GM21360 (cell line): ENCODE measurements at regions not wholly inside any gene's neighbourhood (a gene's known extent, or its start where the extent isn't known, plus 50 kb on each side); places are given as distances from the start of the nearest gene placed in this dataset.

Source experiments
- ATAC-seq: cut with Tn5 transposase; IDR thresholded peaks from one replicate; pipeline ENCODE4 v1.9.1; 2021; ENCODE audit warnings: mild to moderate bottlenecking, moderate library complexity; ENCODE audit not compliant: unreplicated experiment

- ATAC-seq, result no peak
Observed at GRCh38 chrX:39645178-39645895, 452.4 kb downstream of the BCOR start.

GRCh38 chrX:39648548-39649254, 449.1 kb downstream of the BCOR start:
- ATAC-seq, result no peak

GRCh38 chrX:39650768-39651347, 446.9 kb downstream of the BCOR start:
- ATAC-seq, result no peak

- ATAC-seq, result no peak
Observed at GRCh38 chrX:39652336-39652735, 445.4 kb downstream of the BCOR start.

- ATAC-seq, result no peak
Observed at GRCh38 chrX:39653691-39654090, 444.1 kb downstream of the BCOR start.

GRCh38 chrX:39654183-39654925, 443.4 kb downstream of the BCOR start:
- no peak for ATAC-seq

- ATAC-seq, result no peak
Observed at GRCh38 chrX:39654952-39655351, 442.8 kb downstream of the BCOR start.

- no peak for ATAC-seq
Observed at GRCh38 chrX:39661116-39661907, 436.4 kb downstream of the BCOR start.

- ATAC-seq, result no peak
Observed at GRCh38 chrX:39665830-39666518, 431.8 kb downstream of the BCOR start.

GRCh38 chrX:39667191-39667590, 430.6 kb downstream of the BCOR start:
- ATAC-seq, result no peak

GRCh38 chrX:39667736-39668482, 429.8 kb downstream of the BCOR start:
- ATAC-seq, result no peak

GRCh38 chrX:39669668-39670067, 428.1 kb downstream of the BCOR start:
- no peak for ATAC-seq

GRCh38 chrX:39670281-39670680, 427.5 kb downstream of the BCOR start:
- no peak for ATAC-seq

GRCh38 chrX:39672405-39672804, 425.4 kb downstream of the BCOR start:
- no peak for ATAC-seq

GRCh38 chrX:39674490-39675161, 423.1 kb downstream of the BCOR start:
- no peak for ATAC-seq

GRCh38 chrX:39675162-39675553, 422.6 kb downstream of the BCOR start:
- ATAC-seq, result no peak

- ATAC-seq, result no peak
Observed at GRCh38 chrX:39675619-39676018, 422.1 kb downstream of the BCOR start.

GRCh38 chrX:39676434-39676833, 421.3 kb downstream of the BCOR start:
- no peak for ATAC-seq

- ATAC-seq, result no peak
Observed at GRCh38 chrX:39677585-39677977, 420.2 kb downstream of the BCOR start.
